Endothelial cell of umbilical vein (primary cell): ENCODE measurements at regions not wholly inside any gene's neighbourhood (a gene's known extent, or its start where the extent isn't known, plus 50 kb on each side); places are given as distances from the start of the nearest gene placed in this dataset.

ENCODE experiments used
- BruUV-seq: library from RNA; stranded (reverse); fragments of 400-500 nt; replicated peaks from 2 replicates; lab custom pipeline; 2021; lab: Mats Ljungman, UMichigan
- CTCF ChIA-PET: fragments of 300-600, 350-600 bp; sonication (Branson Sonifier 250); formaldehyde crosslinking; loops from one replicate; lab custom pipeline; 2021; ENCODE audit warnings: antibody characterized with exemption, inconsistent platforms; lab: Charles Lee
- POLR2A ChIA-PET: fragments of 300-600, 350-600 bp; sonication (Branson Sonifier 250); formaldehyde crosslinking; loops from one replicate; lab custom pipeline; 2021; ENCODE audit warnings: antibody characterized with exemption, inconsistent platforms; lab: Charles Lee
- DNase-seq: peaks from one replicate; pipeline ENCODE4 v3.0.0-alpha.2; 2011; ENCODE audit warnings: low read depth, low spot score
- FAIRE-seq: peaks from 2 replicates; lab custom pipeline; 2011; peaks lifted over from hg19 to GRCh38; lab: Jason Lieb, UNC
- H2AFZ ChIP-seq: 2 replicates; pipeline ENCODE4 v1.6.0; 2012; ENCODE audit warnings: low read depth, low read length, control low read depth, inconsistent platforms
- H3K27ac ChIP-seq: 2 replicates; pipeline ENCODE4 v1.5.1; 2011; ENCODE audit warnings: low read depth, mild to moderate bottlenecking, control low read depth, low read length, moderate library complexity; ENCODE audit not compliant: insufficient read depth
- H3K27me3 ChIP-seq, 2 experiments: 2 replicates each; pipeline versions ENCODE4 v1.6.0 to v1.6.1; 2011; ENCODE audit warnings: low read length in 2 of 2, mixed read lengths in 1 of 2; ENCODE audit not compliant: control insufficient read depth in 2 of 2, insufficient read depth in 2 of 2
- H3K36me3 ChIP-seq, 2 experiments: 2 replicates in 1 of 2; 3 replicates in 1 of 2; pipeline ENCODE4 v1.5.1; 2011; ENCODE audit warnings: low read length in 2 of 2, mild to moderate bottlenecking in 1 of 2, moderate library complexity in 1 of 2; ENCODE audit not compliant: control insufficient read depth in 2 of 2, insufficient read depth in 2 of 2; ENCODE audit errors: extremely low read depth in 1 of 2
- H3K4me1 ChIP-seq: 3 replicates; pipeline ENCODE4 v1.5.1; 2011; ENCODE audit warnings: mild to moderate bottlenecking, low read length; ENCODE audit not compliant: control insufficient read depth, insufficient read depth; ENCODE audit errors: extremely low read depth
- H3K4me2 ChIP-seq: 2 replicates; pipeline ENCODE4 v1.6.1; 2011; ENCODE audit warnings: low read length, control low read depth, mixed read lengths; ENCODE audit not compliant: insufficient read depth
- H3K4me3 ChIP-seq, 3 experiments: fragments of 200-600 bp in 1 of 3; sonication (generic), shearing (Covaris generic) in 1 of 3; replicated peaks in 1 of 3; 2 replicates each; pipeline ENCODE4 v1.5.1; 2011 to 2016; ENCODE audit warnings: control low read depth in 3 of 3, low read length in 3 of 3, mild to moderate bottlenecking in 2 of 3, inconsistent platforms in 1 of 3, low read depth in 1 of 3, moderate library complexity in 1 of 3; ENCODE audit not compliant: insufficient read depth in 1 of 3
- H3K79me2 ChIP-seq: 2 replicates; pipeline ENCODE4 v1.6.0; 2012; ENCODE audit warnings: low read length, inconsistent platforms; ENCODE audit not compliant: control insufficient read depth, insufficient read depth
- H3K9ac ChIP-seq: replicated peaks from 2 replicates; pipeline ENCODE3; 2011; ENCODE audit warnings: low read length, control low read depth; ENCODE audit not compliant: insufficient read depth; ENCODE audit errors: extremely low read depth
- H3K9me1 ChIP-seq: replicated peaks from 3 replicates; pipeline ENCODE4 v1.6.0; 2011; ENCODE audit warnings: mild to moderate bottlenecking, low read length; ENCODE audit not compliant: control insufficient read depth, insufficient read depth; ENCODE audit errors: extremely low read depth
- H3K9me3 ChIP-seq: replicated peaks from 2 replicates; pipeline ENCODE4 v1.5.1; 2012; ENCODE audit warnings: low read length, inconsistent platforms; ENCODE audit not compliant: control insufficient read depth, insufficient read depth
- H4K20me1 ChIP-seq: replicated peaks from 2 replicates; pipeline ENCODE3; 2011; ENCODE audit warnings: mild to moderate bottlenecking, low read length; ENCODE audit not compliant: control insufficient read depth, insufficient read depth; ENCODE audit errors: extremely low read depth
- CTCF ChIP-seq, 2 donors: IDR thresholded peaks; 1 replicate in 1 of 2; 2 replicates in 1 of 2; pipeline ENCODE4 v1.5.1; 2011; ENCODE audit warnings: low read length in 2 of 2, mild to moderate bottlenecking in 2 of 2, moderate library complexity in 2 of 2, control low read depth in 1 of 2, inconsistent platforms in 1 of 2, low read depth in 1 of 2; ENCODE audit not compliant: insufficient read depth in 1 of 2; ENCODE audit errors: extremely low read depth in 1 of 2
- EZH2 ChIP-seq: IDR thresholded peaks from 2 replicates; pipeline ENCODE4 v1.6.1; 2012; ENCODE audit warnings: borderline replicate concordance, low read depth, mild to moderate bottlenecking, moderate library complexity, low read length, inconsistent platforms; ENCODE audit not compliant: severe bottlenecking
- FOS ChIP-seq: IDR thresholded peaks from 2 replicates; pipeline ENCODE4 v1.6.1; 2011; ENCODE audit warnings: mild to moderate bottlenecking, low read length, moderate library complexity, borderline replicate concordance; ENCODE audit not compliant: insufficient read depth
- GATA2 ChIP-seq: IDR thresholded peaks from 2 replicates; pipeline ENCODE4 v1.7.0; 2011; ENCODE audit warnings: low read depth, mild to moderate bottlenecking, moderate library complexity, mixed read lengths, low read length; ENCODE audit not compliant: insufficient read length, insufficient read depth
- JUN ChIP-seq: IDR thresholded peaks from 2 replicates; pipeline ENCODE4 v1.6.1; 2011; ENCODE audit warnings: borderline replicate concordance, low read depth; ENCODE audit not compliant: insufficient read length, insufficient read depth
- MYC ChIP-seq: IDR thresholded peaks from one replicate; pipeline ENCODE4 v1.6.1; 2011; ENCODE audit warnings: mild to moderate bottlenecking, low read depth, low read length
- POLR2A ChIP-seq: IDR thresholded peaks from 2 replicates; pipeline ENCODE4 v1.6.1; 2012; ENCODE audit warnings: low read depth, mild to moderate bottlenecking, control low read depth, low read length
- POLR2AphosphoS5 ChIP-seq: IDR thresholded peaks from 2 replicates; pipeline ENCODE4 v1.6.1; 2012; ENCODE audit warnings: low read depth, mild to moderate bottlenecking, control low read depth, low read length, moderate library complexity; ENCODE audit not compliant: insufficient read depth
- dilution Hi-C: fragments of 300-500 bp; cut with MboI; formaldehyde crosslinking; loops from one replicate; pipeline ENCODE4 v1.15.0; 2019; ENCODE audit warnings: low sequenced_read_pairs; ENCODE audit not compliant: extremely low pct_ligation_motif_present
- intact Hi-C: fragments of 100-400 bp; cut with micrococcal nuclease; formaldehyde crosslinking; loops from one replicate; pipeline ENCODE4 v1.10.0; 2022
- TF ChIP-seq, protein P1 (sequence below): IDR thresholded peaks from 2 replicates; pipeline ENCODE4 v1.6.1; 2011; ENCODE audit not compliant: insufficient read depth, insufficient read length

DNA sequence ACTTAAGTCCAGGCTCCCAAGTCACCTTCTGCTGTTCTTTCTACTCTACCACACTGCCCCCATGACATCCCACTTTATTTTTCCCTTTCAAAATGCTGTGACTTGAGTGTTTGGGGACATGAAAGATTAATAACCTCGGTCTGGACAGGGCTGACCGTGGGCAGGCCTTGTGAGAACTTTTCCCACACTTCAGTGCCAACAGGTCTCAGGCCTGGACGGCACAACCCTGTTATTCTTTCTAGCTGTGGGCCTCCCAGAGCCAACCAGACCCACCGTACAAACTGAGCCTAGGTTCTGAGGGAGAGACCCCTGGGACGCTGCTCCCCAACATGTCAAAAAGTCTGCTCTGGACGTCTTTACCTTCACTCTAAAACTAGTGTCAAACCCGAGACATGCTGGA, 153.4 kb downstream of the CEP120 start:
- no peak overlapping the region for H3K4me2 ChIP-seq
- DNase-seq (no peak), FAIRE-seq (no peak)
- no peak overlapping the region for H2AFZ ChIP-seq
- H3K4me3 ChIP-seq, result no peak overlapping the region
- no peaks in the 10 kb centered on the region for H3K36me3 ChIP-seq
- H3K4me1 ChIP-seq, result no peaks in the 10 kb centered on the region
- H3K27me3 ChIP-seq, result no peaks in the 10 kb centered on the region
- no peaks in the 10 kb centered on the region for H4K20me1 ChIP-seq
- H3K27ac ChIP-seq, result no peak overlapping the region
- BruUV-seq, result no TSS peak
- TF ChIP-seq CTCF (IDR thresholded peaks at IDR 0.05; ENCODE audit: extremely low read depth in 1 of 2, insufficient read depth in 1 of 2, low read depth in 1 of 2, low read length in 2 of 2) (no peak), GATA2 (no peak), POLR2A (no peak), POLR2AphosphoS5 (no peak), EZH2 (no peak), MYC (no peak), JUN (no peak), FOS (no peak)
- TF ChIP-seq, protein P1, sequence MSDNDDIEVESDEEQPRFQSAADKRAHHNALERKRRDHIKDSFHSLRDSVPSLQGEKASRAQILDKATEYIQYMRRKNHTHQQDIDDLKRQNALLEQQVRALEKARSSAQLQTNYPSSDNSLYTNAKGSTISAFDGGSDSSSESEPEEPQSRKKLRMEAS, result no peak
- ChIA-PET POLR2A (no interaction called here), CTCF (no interaction called here)
- no peaks in the 10 kb centered on the region for H3K9me3 ChIP-seq
- no peak overlapping the region for H3K9ac ChIP-seq
- no peaks in the 10 kb centered on the region for H3K9me1 ChIP-seq
- H3K79me2 ChIP-seq, result no peaks in the 10 kb centered on the region
- intact Hi-C loops (no loop called here), dilution Hi-C loops (no loop called here)
